ENCODE measurements at regions not wholly inside any gene's neighbourhood (a gene's known extent, or its start where the extent isn't known, plus 50 kb on each side); places are given as distances from the start of the nearest gene placed in this dataset.

GRCh38 chr3:148455098-148455497 is 242.6 kb upstream of the AGTR1 start:
- CTCF ChIA-PET: no interaction called here
- BruUV-seq (replicated peaks): no TSS peak
- ATAC-seq (no peak), DNase-seq (ENCODE audit: low read depth, low spot score) (no peak)
- intact Hi-C loops (cut with micrococcal nuclease; ENCODE audit: unreplicated experiment): no loop called here
- TF ChIP-seq REST (IDR thresholded peaks at IDR 0.05; ENCODE audit: insufficient read depth in 1 of 2, low read depth in 2 of 2, low read length in 1 of 2): no peak
- TF ChIP-seq TCF7L2 (IDR thresholded peaks at IDR 0.05; ENCODE audit: low read depth, low read length): no peak
- TF ChIP-seq POLR2AphosphoS5 (IDR thresholded peaks at IDR 0.05; ENCODE audit: low read depth, low read length): no peak
- no peak for TF ChIP-seq CTCF (IDR thresholded peaks at IDR 0.05)
- no peak for TF ChIP-seq SIN3A (IDR thresholded peaks at IDR 0.05; ENCODE audit: borderline replicate concordance, insufficient read depth, low read depth, low read length)
- no peaks in the 10 kb centered on the region for H3K27me3 ChIP-seq (ENCODE audit: control insufficient read depth, insufficient read depth, low read length)
- no peak overlapping the region for H3K27ac ChIP-seq (ENCODE audit: low read length)
- H3K4me3 ChIP-seq (ENCODE audit: low read depth in 2 of 2, low read length in 2 of 2): no peak overlapping the region
- no peaks in the 10 kb centered on the region for H3K9me3 ChIP-seq (ENCODE audit: control insufficient read depth, insufficient read depth, low read depth, low read length)
- H3K4me1 ChIP-seq (ENCODE audit: control insufficient read depth, insufficient read depth, low read length): no peaks in the 10 kb centered on the region
- POLR2A ChIA-PET: no interaction called here
- H3K36me3 ChIP-seq (ENCODE audit: control insufficient read depth, insufficient read depth, low read length): no peaks in the 10 kb centered on the region
- in situ Hi-C loops (cut with HindIII; ENCODE audit: low pct_unique_long_range_greater_than_20kb, low sequenced_read_pairs): no loop called here

- TF ChIP-seq POLR2AphosphoS5 (IDR thresholded peaks at IDR 0.05; ENCODE audit: low read depth, low read length) (no peak), TCF7L2 (IDR thresholded peaks at IDR 0.05; ENCODE audit: low read depth, low read length) (no peak), REST (IDR thresholded peaks at IDR 0.05; ENCODE audit: insufficient read depth in 1 of 2, low read depth in 2 of 2, low read length in 1 of 2) (no peak)
- Histone ChIP-seq H3K9me3 (ENCODE audit: control insufficient read depth, insufficient read depth, low read depth, low read length) (no peaks in the 10 kb centered on the region), H3K36me3 (ENCODE audit: control insufficient read depth, insufficient read depth, low read length) (no peaks in the 10 kb centered on the region), H3K4me1 (ENCODE audit: control insufficient read depth, insufficient read depth, low read length) (no peaks in the 10 kb centered on the region), H3K27ac (ENCODE audit: low read length) (no peak overlapping the region), H3K27me3 (ENCODE audit: control insufficient read depth, insufficient read depth, low read length) (no peaks in the 10 kb centered on the region), H3K4me3 (ENCODE audit: low read depth in 2 of 2, low read length in 2 of 2) (no peak overlapping the region)
- in situ Hi-C loops (cut with HindIII; ENCODE audit: low pct_unique_long_range_greater_than_20kb, low sequenced_read_pairs): no loop called here
- ChIA-PET CTCF (no interaction called here), POLR2A (no interaction called here)
- DNase-seq (ENCODE audit: low read depth, low spot score) (no peak), ATAC-seq (no peak)
- intact Hi-C loops (cut with micrococcal nuclease; ENCODE audit: unreplicated experiment): no loop called here
- BruUV-seq (replicated peaks): no TSS peak
These were observed 239.8 kb upstream of the AGTR1 start for GRCh38 chr3:148457886-148458285.

All from Panc1 (cell line).